H9 (cell line): ENCODE measurements at regions not wholly inside any gene's neighbourhood (a gene's known extent, or its start where the extent isn't known, plus 50 kb on each side); places are given as distances from the start of the nearest gene placed in this dataset.

Source experiments
- DNase-seq: peaks from one replicate; pipeline ENCODE4 v3.0.0-alpha.2; 2017
- H2AFZ ChIP-seq: one replicate; pipeline ENCODE4 v1.6.1; 2013; ENCODE audit warnings: mild to moderate bottlenecking, low read length, control low read depth, moderate library complexity
- H2AK5ac ChIP-seq: 2 replicates; pipeline ENCODE4 v1.6.1; 2013; ENCODE audit warnings: low read length, control low read depth, mixed read lengths; ENCODE audit not compliant: insufficient read length
- H2BK120ac ChIP-seq: one replicate; pipeline ENCODE4 v1.6.1; 2013; ENCODE audit warnings: low read depth, mild to moderate bottlenecking, low read length, control low read depth, inconsistent platforms; ENCODE audit not compliant: poor library complexity, severe bottlenecking
- H2BK12ac ChIP-seq: 2 replicates; pipeline ENCODE4 v1.6.1; 2013; ENCODE audit warnings: low read length, control low read depth, mixed read lengths, low read depth; ENCODE audit not compliant: insufficient read length
- H2BK15ac ChIP-seq: 2 replicates; pipeline ENCODE4 v1.6.1; 2013; ENCODE audit warnings: low read depth, low read length, control low read depth
- H2BK20ac ChIP-seq: one replicate; pipeline ENCODE4 v1.6.1; 2013; ENCODE audit warnings: low read depth, mild to moderate bottlenecking, low read length, control low read depth, inconsistent platforms; ENCODE audit not compliant: poor library complexity, severe bottlenecking
- H2BK5ac ChIP-seq: 2 replicates; pipeline ENCODE4 v1.6.1; 2013; ENCODE audit warnings: low read length, control low read depth, mixed read lengths; ENCODE audit not compliant: insufficient read length
- H3K14ac ChIP-seq: 2 replicates; pipeline ENCODE4 v1.6.1; 2013; ENCODE audit warnings: low read length, control low read depth; ENCODE audit not compliant: insufficient read depth
- H3K18ac ChIP-seq: 2 replicates; pipeline ENCODE4 v1.6.1; 2013; ENCODE audit warnings: low read depth, mild to moderate bottlenecking, mixed read lengths, low read length, control low read depth; ENCODE audit not compliant: insufficient read length
- H3K23ac ChIP-seq: 2 replicates; pipeline ENCODE4 v1.6.1; 2013; ENCODE audit warnings: low read length, control low read depth, mixed read lengths, low read depth; ENCODE audit not compliant: insufficient read length
- H3K23me2 ChIP-seq: 2 replicates; pipeline ENCODE4 v1.6.1; 2013; ENCODE audit warnings: low read depth, mild to moderate bottlenecking, mixed read lengths, low read length, control low read depth; ENCODE audit not compliant: insufficient read length, poor library complexity, severe bottlenecking
- H3K27ac ChIP-seq: 2 replicates; pipeline ENCODE4 v1.5.1; 2013; ENCODE audit warnings: low read length, control low read depth, mixed read lengths, low read depth; ENCODE audit not compliant: insufficient read length
- H3K27me3 ChIP-seq: 2 replicates; pipeline ENCODE4 v1.6.1; 2013; ENCODE audit warnings: low read length, control low read depth, inconsistent platforms; ENCODE audit not compliant: insufficient read depth
- H3K4ac ChIP-seq: 2 replicates; pipeline ENCODE4 v1.6.1; 2013; ENCODE audit warnings: low read depth, mild to moderate bottlenecking, control low read depth, inconsistent platforms, low read length, moderate library complexity
- H3K4me1 ChIP-seq: 2 replicates; pipeline ENCODE4 v1.6.1; 2013; ENCODE audit warnings: low read length, control low read depth, inconsistent platforms; ENCODE audit not compliant: insufficient read depth
- H3K4me2 ChIP-seq: 2 replicates; pipeline ENCODE4 v1.6.1; 2013; ENCODE audit warnings: low read length, control low read depth, mixed read lengths; ENCODE audit not compliant: insufficient read length, insufficient read depth
- H3K56ac ChIP-seq: 2 replicates; pipeline ENCODE4 v1.6.1; 2013; ENCODE audit warnings: low read depth, mild to moderate bottlenecking, mixed read lengths, low read length, control low read depth; ENCODE audit not compliant: insufficient read length
- H3K79me1 ChIP-seq: 2 replicates; pipeline ENCODE4 v1.6.1; 2013; ENCODE audit warnings: low read depth, mild to moderate bottlenecking, moderate library complexity, low read length, control low read depth, inconsistent platforms; ENCODE audit not compliant: insufficient read depth, poor library complexity, severe bottlenecking
- H3K79me2 ChIP-seq: 2 replicates; pipeline ENCODE4 v1.6.1; 2013; ENCODE audit warnings: low read length, control low read depth, inconsistent platforms; ENCODE audit not compliant: insufficient read depth
- H3K9ac ChIP-seq: 2 replicates; pipeline ENCODE4 v1.6.1; 2013; ENCODE audit warnings: low read length, control low read depth, mixed read lengths; ENCODE audit not compliant: insufficient read length; ENCODE audit errors: extremely low read depth
- H3K9me3 ChIP-seq: one replicate; pipeline ENCODE4 v1.6.1; 2013; ENCODE audit warnings: low read depth, low read length, inconsistent platforms; ENCODE audit not compliant: control insufficient read depth
- H3T11ph ChIP-seq: one replicate; pipeline ENCODE4 v1.6.1; 2013; ENCODE audit warnings: mild to moderate bottlenecking, low read length, control low read depth, inconsistent platforms
- H4K20me1 ChIP-seq: one replicate; pipeline ENCODE4 v1.6.1; 2013; ENCODE audit not compliant: control insufficient read depth, insufficient read length, insufficient read depth
- H4K5ac ChIP-seq: 2 replicates; pipeline ENCODE4 v1.6.1; 2013; ENCODE audit warnings: low read depth, mild to moderate bottlenecking, mixed read lengths, low read length, control low read depth; ENCODE audit not compliant: insufficient read length
- H4K8ac ChIP-seq: replicated peaks from 2 replicates; pipeline ENCODE4 v1.6.1; 2013; ENCODE audit warnings: low read length, control low read depth, mixed read lengths, low read depth; ENCODE audit not compliant: insufficient read length
- H4K91ac ChIP-seq: 2 replicates; pipeline ENCODE4 v1.6.1; 2013; ENCODE audit warnings: low read depth, mild to moderate bottlenecking, moderate library complexity, mixed read lengths, low read length, control low read depth; ENCODE audit not compliant: insufficient read length
- H3K27ac Mint-ChIP-seq, 3 experiments: 2 replicates in 2 of 3; 3 replicates in 1 of 3; pipeline ENCODE4 v1.8.0; 2020 to 2021; ENCODE audit warnings: mixed read lengths in 3 of 3, mild to moderate bottlenecking in 1 of 3, moderate library complexity in 1 of 3
- H3K27me3 Mint-ChIP-seq: 2 replicates; pipeline ENCODE4 v1.8.0; 2021; ENCODE audit warnings: low read depth, mild to moderate bottlenecking, moderate library complexity, mixed read lengths
- H3K36me3 Mint-ChIP-seq, 3 experiments: 2 replicates in 2 of 3; 3 replicates in 1 of 3; pipeline ENCODE4 v1.8.0; 2020 to 2021; ENCODE audit warnings: low read depth in 3 of 3, mixed read lengths in 3 of 3; ENCODE audit not compliant: insufficient read depth in 1 of 3
- H3K4me1 Mint-ChIP-seq, 2 experiments: 2 replicates each; pipeline ENCODE4 v1.8.0; 2020; ENCODE audit warnings: mixed read lengths in 2 of 2
- H3K4me3 Mint-ChIP-seq, 2 experiments: 2 replicates in 1 of 2; 3 replicates in 1 of 2; pipeline ENCODE4 v1.8.0; 2020 to 2021; ENCODE audit warnings: mild to moderate bottlenecking in 2 of 2, mixed read lengths in 2 of 2, moderate library complexity in 1 of 2
- H3K9me3 Mint-ChIP-seq, 2 experiments: 2 replicates in 1 of 2; 3 replicates in 1 of 2; pipeline ENCODE4 v1.8.0; 2020; ENCODE audit warnings: mild to moderate bottlenecking in 2 of 2, mixed read lengths in 2 of 2, moderate library complexity in 1 of 2
- WGBS: extraction: QIAGEN DNeasy Blood & Tissue Kit; methylation state at CpG from one replicate; pipeline ENCODE4 v1.1.7; 2013; ENCODE audit warnings: missing lambda C conversion rate, low lambda C conversion rate, mixed read lengths; ENCODE audit not compliant: insufficient read length; ENCODE audit errors: extremely low coverage; 5-methylcytosine and 5-hydroxymethylcytosine counted together
- TF ChIP-seq, protein P1 (sequence below): fragments of 200-600 bp; sonication (generic); conservative IDR thresholded peaks from 3 replicates; pipeline ENCODE4 v1.8.0; 2021; ENCODE audit warnings: antibody characterized with exemption, mild to moderate bottlenecking

DNA sequence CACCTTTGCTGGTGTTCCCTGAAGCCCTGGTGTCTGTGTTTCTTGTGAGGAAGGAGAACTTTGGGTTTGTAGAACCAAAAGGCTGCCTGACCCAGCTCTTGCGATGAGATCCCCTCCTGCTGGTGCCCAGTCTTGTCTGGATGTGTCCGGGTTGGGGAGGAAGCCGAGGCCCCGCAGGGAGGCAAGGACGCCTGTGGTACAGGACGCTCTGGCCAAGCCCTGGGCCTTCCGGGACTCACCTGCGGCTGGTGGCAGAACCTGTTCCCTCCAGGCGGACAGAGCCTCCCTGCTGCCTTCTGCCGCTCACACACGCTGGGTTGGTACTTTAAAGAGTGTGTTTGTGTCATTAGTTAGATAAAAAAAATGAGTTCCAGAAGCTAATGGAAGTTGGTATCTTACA lies 616.2 kb downstream of the GALR1 start:
- WGBS, result no CpG with 5 or more reads among the region's 11 CpGs
- H3K36me3 Mint-ChIP-seq, result no peaks in the 10 kb centered on the region
- H3K9me3 ChIP-seq, result no peaks in the 10 kb centered on the region
- peaks cover 2% of the 10 kb centered on the region for H3K27me3 Mint-ChIP-seq
- H3K14ac ChIP-seq, result no peak overlapping the region; the same call in 1 of the 2 replicates
- no peak overlapping the region for H3K9ac ChIP-seq
- no peak overlapping the region for H2BK15ac ChIP-seq
- no peak overlapping the region for H2BK5ac ChIP-seq
- no peak overlapping the region for H3K4ac ChIP-seq
- H2BK12ac ChIP-seq, result no peak overlapping the region
- H3K27me3 ChIP-seq, result no peaks in the 10 kb centered on the region
- no peak overlapping the region for H4K91ac ChIP-seq
- H2AFZ ChIP-seq, result no peak overlapping the region
- no peak overlapping the region for H4K8ac ChIP-seq
- no peak for DNase-seq
- H3K27ac ChIP-seq, result no peak overlapping the region
- H3K4me1 Mint-ChIP-seq, result peaks cover 0 to 5% of the 10 kb centered on the region in 2 experiments; a peak in 2 of 4 replicates
- H3K4me2 ChIP-seq, result no peak overlapping the region
- H3K79me2 ChIP-seq, result no peaks in the 10 kb centered on the region
- no peak overlapping the region for H3T11ph ChIP-seq
- H3K4me3 Mint-ChIP-seq, result no peak overlapping the region
- no peak overlapping the region for H3K27ac Mint-ChIP-seq
- H3K23ac ChIP-seq, result no peak overlapping the region
- no peak overlapping the region for H2BK20ac ChIP-seq
- H2BK120ac ChIP-seq, result no peak overlapping the region
- H3K56ac ChIP-seq, result no peak overlapping the region
- no peaks in the 10 kb centered on the region for H3K23me2 ChIP-seq
- no peak overlapping the region for H4K5ac ChIP-seq
- no peak overlapping the region for H3K18ac ChIP-seq
- no peak overlapping the region for H2AK5ac ChIP-seq
- no peaks in the 10 kb centered on the region for H4K20me1 ChIP-seq
- H3K79me1 ChIP-seq, result no peaks in the 10 kb centered on the region
- TF ChIP-seq, protein P1, sequence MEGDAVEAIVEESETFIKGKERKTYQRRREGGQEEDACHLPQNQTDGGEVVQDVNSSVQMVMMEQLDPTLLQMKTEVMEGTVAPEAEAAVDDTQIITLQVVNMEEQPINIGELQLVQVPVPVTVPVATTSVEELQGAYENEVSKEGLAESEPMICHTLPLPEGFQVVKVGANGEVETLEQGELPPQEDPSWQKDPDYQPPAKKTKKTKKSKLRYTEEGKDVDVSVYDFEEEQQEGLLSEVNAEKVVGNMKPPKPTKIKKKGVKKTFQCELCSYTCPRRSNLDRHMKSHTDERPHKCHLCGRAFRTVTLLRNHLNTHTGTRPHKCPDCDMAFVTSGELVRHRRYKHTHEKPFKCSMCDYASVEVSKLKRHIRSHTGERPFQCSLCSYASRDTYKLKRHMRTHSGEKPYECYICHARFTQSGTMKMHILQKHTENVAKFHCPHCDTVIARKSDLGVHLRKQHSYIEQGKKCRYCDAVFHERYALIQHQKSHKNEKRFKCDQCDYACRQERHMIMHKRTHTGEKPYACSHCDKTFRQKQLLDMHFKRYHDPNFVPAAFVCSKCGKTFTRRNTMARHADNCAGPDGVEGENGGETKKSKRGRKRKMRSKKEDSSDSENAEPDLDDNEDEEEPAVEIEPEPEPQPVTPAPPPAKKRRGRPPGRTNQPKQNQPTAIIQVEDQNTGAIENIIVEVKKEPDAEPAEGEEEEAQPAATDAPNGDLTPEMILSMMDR, result no peak
- peaks cover 2 to 3% of the 10 kb centered on the region in 2 experiments; a peak in 3 of 5 replicates for H3K9me3 Mint-ChIP-seq
- H3K4me1 ChIP-seq, result no peaks in the 10 kb centered on the region
